ENCODE measurements at regions not wholly inside any gene's neighbourhood (a gene's known extent, or its start where the extent isn't known, plus 50 kb on each side); places are given as distances from the start of the nearest gene placed in this dataset.
A peak's percentile ranks its signal among the peaks of the same experiment; 100 is the strongest.

- DNase-seq (ENCODE audit: insufficient read length, low spot score, missing footprints), result no peak
Observed at GRCh38 chr2:48247206-48247605, 67.3 kb upstream of the FOXN2 start.

GRCh38 chr2:48248251-48248933 is 66.1 kb upstream of the FOXN2 start:
- Histone ChIP-seq H3K36me3 (ENCODE audit: insufficient read depth, low read length) (no peaks in the 10 kb centered on the region), H3K79me2 (ENCODE audit: insufficient read depth, low read length) (no peaks in the 10 kb centered on the region), H2AFZ (ENCODE audit: low read length) (no peak overlapping the region), H4K20me1 (ENCODE audit: insufficient read depth, low read length) (no peaks in the 10 kb centered on the region), H3K4me1 (ENCODE audit: insufficient read depth, low read length) (peaks cover 25% of the 10 kb centered on the region), H3K9me3 (ENCODE audit: low read depth, low read length) (no peaks in the 10 kb centered on the region), H3K4me3 (ENCODE audit: insufficient read depth, low read length) (no peak overlapping the region), H3K27me3 (ENCODE audit: insufficient read depth, low read length) (no peaks in the 10 kb centered on the region), H3K4me2 (ENCODE audit: insufficient read depth, low read length) (peak overlapping the region; percentile 71), H3K27ac (ENCODE audit: low read depth, low read length) (peak overlapping the region; percentile 89)
- DNase-seq (ENCODE audit: insufficient read length, low spot score, missing footprints), result peak; percentile 86
- no peak for TF ChIP-seq CTCF (IDR thresholded peaks at IDR 0.05; ENCODE audit: extremely low read depth, low read depth, low read length)

More at GRCh38 chr2:48247206-48247605, 67.3 kb upstream of the FOXN2 start:
- Histone ChIP-seq H3K4me2 (ENCODE audit: insufficient read depth, low read length) (no peak overlapping the region), H3K4me3 (ENCODE audit: insufficient read depth, low read length) (no peak overlapping the region), H3K9me3 (ENCODE audit: low read depth, low read length) (no peaks in the 10 kb centered on the region), H3K27ac (ENCODE audit: low read depth, low read length) (no peak overlapping the region), H3K27me3 (ENCODE audit: insufficient read depth, low read length) (no peaks in the 10 kb centered on the region), H2AFZ (ENCODE audit: low read length) (no peak overlapping the region), H4K20me1 (ENCODE audit: insufficient read depth, low read length) (no peaks in the 10 kb centered on the region), H3K4me1 (ENCODE audit: insufficient read depth, low read length) (peaks cover 25% of the 10 kb centered on the region), H3K36me3 (ENCODE audit: insufficient read depth, low read length) (no peaks in the 10 kb centered on the region), H3K79me2 (ENCODE audit: insufficient read depth, low read length) (no peaks in the 10 kb centered on the region)
- TF ChIP-seq CTCF (IDR thresholded peaks at IDR 0.05; ENCODE audit: extremely low read depth, low read depth, low read length), result no peak

GRCh38 chr2:48249025-48249424 is 65.5 kb upstream of the FOXN2 start:
- Histone ChIP-seq H3K4me3 (ENCODE audit: insufficient read depth, low read length) (no peak overlapping the region), H2AFZ (ENCODE audit: low read length) (no peak overlapping the region), H3K27ac (ENCODE audit: low read depth, low read length) (peak overlapping the region; percentile 89), H3K4me2 (ENCODE audit: insufficient read depth, low read length) (peak overlapping the region; percentile 71), H3K4me1 (ENCODE audit: insufficient read depth, low read length) (peaks cover 25% of the 10 kb centered on the region), H3K36me3 (ENCODE audit: insufficient read depth, low read length) (no peaks in the 10 kb centered on the region), H4K20me1 (ENCODE audit: insufficient read depth, low read length) (no peaks in the 10 kb centered on the region), H3K27me3 (ENCODE audit: insufficient read depth, low read length) (no peaks in the 10 kb centered on the region), H3K9me3 (ENCODE audit: low read depth, low read length) (no peaks in the 10 kb centered on the region), H3K79me2 (ENCODE audit: insufficient read depth, low read length) (no peaks in the 10 kb centered on the region)
- DNase-seq (ENCODE audit: insufficient read length, low spot score, missing footprints), result peak; percentile 44
- no peak for TF ChIP-seq CTCF (IDR thresholded peaks at IDR 0.05; ENCODE audit: extremely low read depth, low read depth, low read length)

GRCh38 chr2:48249631-48250473 is 64.6 kb upstream of the FOXN2 start:
- peak overlapping the region; percentile 89 for H3K27ac ChIP-seq (ENCODE audit: low read depth, low read length)
- peak overlapping the region; percentile 9 for H3K4me3 ChIP-seq (ENCODE audit: insufficient read depth, low read length)
- peak; percentile 17 for DNase-seq (ENCODE audit: insufficient read length, low spot score, missing footprints)
- H3K9me3 ChIP-seq (ENCODE audit: low read depth, low read length), result no peaks in the 10 kb centered on the region
- peaks cover 25% of the 10 kb centered on the region for H3K4me1 ChIP-seq (ENCODE audit: insufficient read depth, low read length)
- H3K4me2 ChIP-seq (ENCODE audit: insufficient read depth, low read length), result peak overlapping the region; percentile 71
- peak overlapping the region; percentile 56 for H2AFZ ChIP-seq (ENCODE audit: low read length)
- no peaks in the 10 kb centered on the region for H3K36me3 ChIP-seq (ENCODE audit: insufficient read depth, low read length)
- H3K79me2 ChIP-seq (ENCODE audit: insufficient read depth, low read length), result no peaks in the 10 kb centered on the region
- no peaks in the 10 kb centered on the region for H4K20me1 ChIP-seq (ENCODE audit: insufficient read depth, low read length)
- no peaks in the 10 kb centered on the region for H3K27me3 ChIP-seq (ENCODE audit: insufficient read depth, low read length)
- TF ChIP-seq CTCF (IDR thresholded peaks at IDR 0.05; ENCODE audit: extremely low read depth, low read depth, low read length), result no peak

Measured in osteoblast (primary cell).